Uterus (tissue), 3 donors: ENCODE measurements at regions not wholly inside any gene's neighbourhood (a gene's known extent, or its start where the extent isn't known, plus 50 kb on each side); places are given as distances from the start of the nearest gene placed in this dataset.

ENCODE experiments used
- DNase-seq, 2 donors: peaks; one replicate each; pipeline ENCODE4 v3.0.0-alpha.2; 2019 to 2020
- H3K27ac ChIP-seq, 2 donors: fragments of 200-600 bp; sonication (generic); 1 replicate in 1 of 2; 2 replicates in 1 of 2; pipeline ENCODE4 v1.5.1; 2016 to 2018
- H3K27me3 ChIP-seq, 2 donors: fragments of 200-600 bp; sonication (generic); one replicate each; pipeline ENCODE4 v1.5.1; 2018 to 2019; ENCODE audit warnings: control low read depth in 1 of 2
- H3K36me3 ChIP-seq, 2 donors: fragments of 200-600 bp; sonication (generic); one replicate each; pipeline ENCODE4 v1.5.1; 2019; ENCODE audit warnings: control low read depth in 1 of 2
- H3K4me1 ChIP-seq, 2 donors: fragments of 200-600 bp; sonication (generic); one replicate each; pipeline ENCODE4 v1.5.1; 2018 to 2019; ENCODE audit warnings: control low read depth in 1 of 2
- H3K4me3 ChIP-seq, 2 donors: fragments of 200-600 bp; sonication (generic); 1 replicate in 1 of 2; 2 replicates in 1 of 2; pipeline ENCODE4 v1.5.1; 2018 to 2019; ENCODE audit warnings: mild to moderate bottlenecking in 1 of 2
- H3K9me3 ChIP-seq, 2 donors: fragments of 200-600 bp; sonication (generic); one replicate each; pipeline ENCODE4 v1.5.1; 2019; ENCODE audit warnings: control low read depth in 1 of 2
- POLR2A ChIP-seq, 2 donors: fragments of 450-650 bp; IDR thresholded peaks; one replicate each; pipeline ENCODE4 v1.6.1; 2016; ENCODE audit warnings: antibody characterized with exemption in 2 of 2, mild to moderate bottlenecking in 1 of 2, moderate library complexity in 1 of 2
- intact Hi-C: fragments of 100-400 bp; cut with DNase I; formaldehyde crosslinking; loops from one replicate; pipeline ENCODE4 v1.15.1; 2023; ENCODE audit warnings: low total_unique reads
- TF ChIP-seq, protein P1 (sequence below), 4 experiments: fragments of 200-600 bp in 2 of 4; fragments of 450-650 bp in 2 of 4; sonication (generic) in 2 of 4; IDR thresholded peaks; one replicate each; pipeline ENCODE4 v1.5.1; 2016 to 2019; ENCODE audit warnings: antibody characterized with exemption in 4 of 4, mild to moderate bottlenecking in 2 of 4, moderate library complexity in 1 of 4
- donor health status: DM: yes; HTN: yes; CAD: no.

DNA sequence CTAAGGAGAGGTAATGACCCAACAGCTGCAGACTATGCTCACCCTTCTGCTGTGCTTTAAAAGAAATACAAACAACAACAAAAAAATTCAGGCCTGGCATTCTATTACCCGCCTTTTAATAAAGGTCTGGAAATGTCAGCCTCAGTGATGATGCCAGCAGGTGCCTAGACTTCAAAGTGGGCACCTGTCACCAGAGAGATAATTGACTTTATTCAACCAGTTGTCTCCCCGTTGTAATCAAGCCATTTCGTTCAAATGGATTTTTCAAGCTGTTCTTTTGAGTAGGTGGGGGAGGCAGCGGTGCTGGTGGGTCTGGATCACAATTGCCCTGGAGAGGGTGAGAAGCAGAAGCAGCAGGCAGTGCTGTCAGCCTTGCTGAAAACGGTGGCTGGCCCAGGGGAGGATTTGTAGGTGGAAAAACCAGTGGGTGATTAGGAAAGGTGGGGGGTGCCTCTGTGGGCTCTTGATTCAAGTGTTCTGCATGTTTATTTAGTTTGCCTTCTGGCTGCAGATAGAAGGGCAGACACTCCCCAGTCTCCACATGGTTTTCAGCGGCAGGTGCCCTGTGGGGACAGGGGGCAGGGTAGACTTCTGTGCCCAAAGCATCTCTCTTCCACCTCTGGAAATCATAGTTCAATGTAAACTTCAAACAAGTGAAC is 300.2 kb upstream of the SLCO3A1 start:
- no peak for DNase-seq
- H3K36me3 ChIP-seq = no peaks in the 10 kb centered on the region
- intact Hi-C loops = no loop called here
- no peaks in the 10 kb centered on the region for H3K9me3 ChIP-seq
- no peak overlapping the region for H3K27ac ChIP-seq
- H3K4me1 ChIP-seq = no peaks in the 10 kb centered on the region
- no peaks in the 10 kb centered on the region for H3K27me3 ChIP-seq
- H3K4me3 ChIP-seq = no peak overlapping the region
- TF ChIP-seq POLR2A (IDR thresholded peaks at IDR 0.05) = no peak
- TF ChIP-seq, protein P1, sequence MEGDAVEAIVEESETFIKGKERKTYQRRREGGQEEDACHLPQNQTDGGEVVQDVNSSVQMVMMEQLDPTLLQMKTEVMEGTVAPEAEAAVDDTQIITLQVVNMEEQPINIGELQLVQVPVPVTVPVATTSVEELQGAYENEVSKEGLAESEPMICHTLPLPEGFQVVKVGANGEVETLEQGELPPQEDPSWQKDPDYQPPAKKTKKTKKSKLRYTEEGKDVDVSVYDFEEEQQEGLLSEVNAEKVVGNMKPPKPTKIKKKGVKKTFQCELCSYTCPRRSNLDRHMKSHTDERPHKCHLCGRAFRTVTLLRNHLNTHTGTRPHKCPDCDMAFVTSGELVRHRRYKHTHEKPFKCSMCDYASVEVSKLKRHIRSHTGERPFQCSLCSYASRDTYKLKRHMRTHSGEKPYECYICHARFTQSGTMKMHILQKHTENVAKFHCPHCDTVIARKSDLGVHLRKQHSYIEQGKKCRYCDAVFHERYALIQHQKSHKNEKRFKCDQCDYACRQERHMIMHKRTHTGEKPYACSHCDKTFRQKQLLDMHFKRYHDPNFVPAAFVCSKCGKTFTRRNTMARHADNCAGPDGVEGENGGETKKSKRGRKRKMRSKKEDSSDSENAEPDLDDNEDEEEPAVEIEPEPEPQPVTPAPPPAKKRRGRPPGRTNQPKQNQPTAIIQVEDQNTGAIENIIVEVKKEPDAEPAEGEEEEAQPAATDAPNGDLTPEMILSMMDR (IDR thresholded peaks at IDR 0.05) = no peak

DNA sequence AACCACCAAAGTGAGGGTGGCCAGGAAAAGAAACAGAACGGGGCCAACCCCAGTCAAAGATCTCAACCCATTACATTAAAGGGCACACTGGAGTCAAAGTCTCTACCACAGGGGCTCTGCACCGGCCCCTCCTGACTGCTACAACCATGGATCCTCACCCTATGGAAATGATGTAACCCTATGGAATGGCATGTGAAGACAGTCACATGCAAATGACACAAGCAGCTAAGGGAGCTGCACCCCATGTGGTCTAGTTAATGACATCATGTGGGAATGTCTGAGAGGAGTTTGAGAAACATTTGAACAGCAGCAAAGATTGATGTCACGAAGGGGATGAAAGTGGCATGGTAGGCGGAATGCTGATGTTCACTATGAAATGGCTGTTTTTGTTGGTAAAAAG is 298.2 kb upstream of the SLCO3A1 start:
- Histone ChIP-seq H3K9me3 (no peaks in the 10 kb centered on the region), H3K27me3 (no peaks in the 10 kb centered on the region), H3K27ac (no peak overlapping the region), H3K4me1 (no peaks in the 10 kb centered on the region), H3K36me3 (no peaks in the 10 kb centered on the region), H3K4me3 (no peak overlapping the region)
- intact Hi-C loops = no loop called here
- TF ChIP-seq, protein P1 (IDR thresholded peaks at IDR 0.05) = no peak
- TF ChIP-seq POLR2A (IDR thresholded peaks at IDR 0.05) = no peak
- no peak for DNase-seq

DNA sequence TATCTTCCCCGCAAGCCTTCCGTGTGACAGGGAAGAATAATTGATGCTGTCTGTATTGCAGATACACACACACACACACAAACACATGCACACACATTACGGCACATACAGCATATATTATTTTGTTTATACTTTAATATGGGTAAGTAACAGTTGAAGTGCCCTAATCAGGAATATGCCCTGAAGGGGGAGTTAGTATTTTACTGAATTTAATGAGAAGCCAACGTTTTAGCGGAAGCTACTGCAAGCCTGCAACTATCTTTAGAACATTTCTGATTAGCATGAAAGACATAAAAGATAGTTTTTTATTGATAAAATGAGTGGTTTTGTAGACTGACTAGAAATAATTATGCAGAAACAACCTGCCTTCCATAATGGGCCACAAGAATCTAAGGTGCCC is 296.6 kb upstream of the SLCO3A1 start:
- Histone ChIP-seq H3K9me3 (no peaks in the 10 kb centered on the region), H3K36me3 (no peaks in the 10 kb centered on the region), H3K4me3 (no peak overlapping the region), H3K27me3 (no peaks in the 10 kb centered on the region), H3K4me1 (no peaks in the 10 kb centered on the region), H3K27ac (no peak overlapping the region)
- intact Hi-C loops = no loop called here
- TF ChIP-seq, protein P1 (IDR thresholded peaks at IDR 0.05) = no peak
- TF ChIP-seq POLR2A (IDR thresholded peaks at IDR 0.05) = no peak
- DNase-seq = no peak

DNA sequence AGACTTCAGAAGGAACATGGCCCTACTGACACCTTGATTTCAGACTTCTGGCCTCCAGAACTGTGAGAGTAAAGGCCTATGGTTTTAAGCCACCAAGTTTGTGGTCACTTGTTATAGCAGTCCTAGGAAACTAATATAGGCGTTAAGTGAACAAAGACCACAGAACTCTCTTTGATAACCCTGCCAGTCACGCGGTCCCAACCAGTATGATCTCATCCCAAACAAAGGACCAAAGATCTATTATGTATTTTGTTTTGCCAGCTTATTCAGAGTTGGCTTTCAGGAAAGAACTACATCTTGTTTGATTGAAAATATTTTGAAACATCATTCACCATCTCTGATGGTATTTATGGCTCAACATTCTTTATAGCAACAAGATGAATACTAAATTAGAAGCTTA is 294.4 kb upstream of the SLCO3A1 start:
- H3K27ac ChIP-seq = no peak overlapping the region
- no peaks in the 10 kb centered on the region for H3K36me3 ChIP-seq
- H3K9me3 ChIP-seq = no peaks in the 10 kb centered on the region
- no peak overlapping the region for H3K4me3 ChIP-seq
- no peaks in the 10 kb centered on the region for H3K27me3 ChIP-seq
- no peak for DNase-seq
- intact Hi-C loops = no loop called here
- TF ChIP-seq, protein P1 (IDR thresholded peaks at IDR 0.05) = no peak
- TF ChIP-seq POLR2A (IDR thresholded peaks at IDR 0.05) = no peak
- H3K4me1 ChIP-seq = no peaks in the 10 kb centered on the region

DNA sequence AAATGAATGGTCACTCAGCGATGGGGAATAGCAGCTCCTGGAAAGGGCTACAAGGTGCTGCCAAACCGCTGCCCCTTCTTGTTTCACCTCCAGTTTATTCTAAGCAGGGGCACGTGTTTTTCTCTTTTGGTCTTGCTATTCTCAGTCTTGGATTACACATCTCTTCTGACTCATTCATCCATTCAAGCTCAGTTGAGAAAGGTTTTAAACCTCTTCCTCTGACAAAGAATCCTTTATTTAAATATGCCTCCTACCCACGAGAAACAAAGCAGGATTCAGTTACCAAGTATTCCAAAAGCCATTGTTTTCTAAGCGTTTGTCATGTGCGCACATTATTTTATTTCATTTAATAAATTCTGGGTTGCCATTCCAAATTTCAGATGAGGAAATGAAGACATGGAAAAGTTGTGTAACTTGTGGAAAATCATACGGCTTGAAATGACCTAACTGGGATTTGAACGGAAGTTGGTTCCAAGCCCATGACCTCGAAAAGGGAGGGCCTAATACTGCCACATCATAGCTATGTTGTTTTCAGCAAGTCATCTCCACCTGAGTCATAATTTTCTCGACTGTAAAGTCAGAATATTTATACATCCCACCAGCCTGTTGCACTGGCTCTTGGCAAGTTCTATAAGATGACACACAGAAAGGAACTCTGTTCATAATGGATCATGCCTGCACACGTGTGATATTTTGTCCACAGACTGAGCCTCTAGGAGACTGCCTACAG is 292.0 kb upstream of the SLCO3A1 start:
- Histone ChIP-seq H3K9me3 (no peaks in the 10 kb centered on the region), H3K27me3 (no peaks in the 10 kb centered on the region), H3K4me1 (no peaks in the 10 kb centered on the region), H3K27ac (peak overlapping the region; percentile 27 to 31), H3K36me3 (no peaks in the 10 kb centered on the region), H3K4me3 (no peak overlapping the region)
- TF ChIP-seq POLR2A (IDR thresholded peaks at IDR 0.05) = no peak
- TF ChIP-seq, protein P1 (IDR thresholded peaks at IDR 0.05) = no peak
- peak; percentile 35 to 37 for DNase-seq
- intact Hi-C loops = no loop called here
